ENCODE measurements at regions not wholly inside any gene's neighbourhood (a gene's known extent, or its start where the extent isn't known, plus 50 kb on each side); places are given as distances from the start of the nearest gene placed in this dataset.

GRCh38 chr13:78772933-78773332 is 114.0 kb upstream of the OBI1 start:
- no peak for DNase-seq

- DNase-seq, result peak; percentile 6
These were observed 111.6 kb upstream of the OBI1 start for GRCh38 chr13:78770601-78771000.

- no peak for DNase-seq
These were observed 110.0 kb upstream of the OBI1 start for GRCh38 chr13:78768950-78769349.

GRCh38 chr13:78764665-78765064 is 105.7 kb upstream of the OBI1 start:
- DNase-seq, result no peak

- no peak for DNase-seq
These were observed 103.9 kb upstream of the OBI1 start for GRCh38 chr13:78762825-78763224.

- no peak for DNase-seq
These were observed 100.7 kb upstream of the OBI1 start for GRCh38 chr13:78759704-78760103.

GRCh38 chr13:78758549-78758948 is 99.6 kb upstream of the OBI1 start:
- no peak for DNase-seq

GRCh38 chr13:78753435-78753834 is 94.5 kb upstream of the OBI1 start:
- DNase-seq, result no peak

GRCh38 chr13:78750735-78751134 is 91.8 kb upstream of the OBI1 start:
- no peak for DNase-seq

GRCh38 chr13:78743973-78744372 is 85.0 kb upstream of the OBI1 start:
- DNase-seq, result no peak

- DNase-seq, result peak; percentile 19
These were observed 83.7 kb upstream of the OBI1 start for GRCh38 chr13:78742659-78743058.

- DNase-seq, result no peak
These were observed 77.2 kb upstream of the OBI1 start for GRCh38 chr13:78736142-78736541.

- DNase-seq, result no peak
These were observed 73.6 kb upstream of the OBI1 start for GRCh38 chr13:78732445-78733017.

- DNase-seq, result no peak
These were observed 63.7 kb upstream of the OBI1 start for GRCh38 chr13:78722700-78723099.

- DNase-seq, result no peak
These were observed 60.4 kb upstream of the OBI1 start for GRCh38 chr13:78719367-78719766.

GRCh38 chr13:78714717-78715116 is 55.8 kb upstream of the OBI1 start:
- no peak for DNase-seq

- DNase-seq, result no peak
These were observed 53.9 kb upstream of the OBI1 start for GRCh38 chr13:78712831-78713230.

GRCh38 chr13:78709028-78709427 is 50.1 kb upstream of the OBI1 start:
- no peak for DNase-seq
